ENCODE measurements at regions not wholly inside any gene's neighbourhood (a gene's known extent, or its start where the extent isn't known, plus 50 kb on each side); places are given as distances from the start of the nearest gene placed in this dataset.

DNA sequence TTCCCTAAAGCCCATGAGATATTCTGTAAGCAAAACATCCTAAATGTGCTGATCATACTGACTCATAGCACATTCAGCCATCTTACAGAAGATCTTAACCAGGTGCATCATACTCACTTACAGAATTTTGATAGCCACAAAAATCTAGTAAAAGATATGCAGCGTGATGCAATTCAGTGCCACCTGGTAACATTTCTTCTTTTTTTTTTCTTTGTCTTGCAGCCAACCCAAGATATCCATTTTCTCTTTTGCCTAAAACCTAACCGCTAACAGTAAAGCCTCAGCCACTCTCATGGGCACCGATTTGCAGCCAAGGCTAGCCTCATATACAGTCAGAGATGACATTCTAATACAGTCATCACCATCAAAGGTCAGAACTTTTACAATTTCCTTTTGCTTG, 293.3 kb downstream of the HACE1 start:
- TF ChIP-seq YY1 (IDR thresholded peaks at IDR 0.05; ENCODE audit: insufficient read depth, insufficient read length), result no peak
- TF ChIP-seq SUZ12 (IDR thresholded peaks at IDR 0.05; ENCODE audit: extremely low read depth, insufficient read depth, insufficient read length), result no peak
- TF ChIP-seq ZNF274 (IDR thresholded peaks at IDR 0.05; ENCODE audit: low read depth, low read length), result no peak
